ENCODE measurements at regions not wholly inside any gene's neighbourhood (a gene's known extent, or its start where the extent isn't known, plus 50 kb on each side); places are given as distances from the start of the nearest gene placed in this dataset.
"Not testable (repeated sequence)": the region's sequence is repeated elsewhere in the genome, so short reads cannot be mapped to it uniquely, and the experiment has no call there.

- H3K4me3 ChIP-seq (ENCODE audit: low read length): no peak overlapping the region
- DNase-seq (ENCODE audit: low read depth, low spot score): peak; percentile 55
Measured at GRCh38 chr13:27362064-27362751, 62.2 kb upstream of the GTF3A start.

- DNase-seq (ENCODE audit: low read depth, low spot score); H3K4me3 ChIP-seq (ENCODE audit: low read length): not testable (repeated sequence)
Measured at GRCh38 chr13:27363637-27364036, 60.8 kb upstream of the GTF3A start.

- H3K4me3 ChIP-seq (ENCODE audit: low read length): no peak overlapping the region
- no peak for DNase-seq (ENCODE audit: low read depth, low spot score)
Measured at GRCh38 chr13:27367570-27367969, 56.8 kb upstream of the GTF3A start.

- no peak overlapping the region for H3K4me3 ChIP-seq (ENCODE audit: low read length)
- DNase-seq (ENCODE audit: low read depth, low spot score): no peak
Measured at GRCh38 chr13:27370305-27370872, 54.0 kb upstream of the GTF3A start.

- no peak for DNase-seq (ENCODE audit: low read depth, low spot score)
- no peak overlapping the region for H3K4me3 ChIP-seq (ENCODE audit: low read length)
Measured at GRCh38 chr13:27371932-27372331, 52.5 kb upstream of the GTF3A start.

- DNase-seq (ENCODE audit: low read depth, low spot score): no peak
Measured at GRCh38 chr13:27372896-27373295, 51.5 kb upstream of the GTF3A start.

GRCh38 chr13:27374126-27374613, 50.2 kb upstream of the GTF3A start:
- H3K4me3 ChIP-seq (ENCODE audit: low read length): no peak overlapping the region
- no peak for DNase-seq (ENCODE audit: low read depth, low spot score)

More at GRCh38 chr13:27372896-27373295, 51.5 kb upstream of the GTF3A start:
- H3K4me3 ChIP-seq (ENCODE audit: low read length): no peak overlapping the region
